Stimulated activated CD8-positive, alpha-beta memory T cell treated with anti-CD3 and anti-CD28 coated beads, Interleukin-2, amount 100 ng/mL, for 48 hours (primary cell): ENCODE measurements at regions not wholly inside any gene's neighbourhood (a gene's known extent, or its start where the extent isn't known, plus 50 kb on each side); places are given as distances from the start of the nearest gene placed in this dataset.
"Not testable (repeated sequence)": the region's sequence is repeated elsewhere in the genome, so short reads cannot be mapped to it uniquely, and the experiment has no call there.

ENCODE experiments used
- DNase-seq, 2 donors: peaks; one replicate each; pipeline ENCODE4 v3.0.0-alpha.2; 2020; ENCODE audit warnings: low read depth in 2 of 2

DNA sequence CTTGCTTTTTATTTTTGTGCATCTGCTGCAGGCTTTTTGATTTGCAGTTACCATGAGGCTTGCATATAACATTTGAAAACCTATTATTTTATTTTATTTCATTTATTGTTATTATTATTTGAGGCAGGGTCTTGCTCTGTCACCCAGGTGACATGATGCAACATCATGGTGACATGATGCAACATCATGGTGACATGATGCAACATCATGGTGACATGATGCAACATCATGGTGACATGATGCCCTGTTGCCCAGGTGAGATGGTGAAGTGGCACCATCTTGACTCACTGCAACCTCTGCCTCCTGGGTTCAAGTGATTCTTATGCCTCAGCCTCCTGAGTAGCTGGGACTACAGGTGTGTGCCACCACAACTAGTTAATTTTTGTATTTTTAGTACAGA, 244.5 kb upstream of the CTBP2 start:
- not testable (repeated sequence) for DNase-seq

DNA sequence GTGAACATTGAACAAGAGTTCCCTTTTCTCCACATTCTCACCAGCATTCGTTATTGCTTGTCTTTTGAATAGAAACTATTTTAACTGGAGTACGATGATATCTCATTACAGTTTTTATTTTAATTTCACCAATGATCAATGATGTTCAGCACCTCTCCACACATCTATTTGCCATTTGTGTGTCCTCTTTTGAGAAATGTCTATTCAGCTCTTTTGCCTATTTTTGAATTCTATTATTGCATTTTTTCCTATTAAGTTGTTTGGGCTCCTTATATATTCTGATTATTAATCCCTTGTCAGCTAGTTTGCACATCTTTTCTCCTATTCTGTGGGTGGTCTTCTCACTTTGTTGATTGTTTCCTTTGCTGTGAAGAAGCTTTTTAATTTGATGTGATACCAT, 241.1 kb upstream of the CTBP2 start:
- no peak for DNase-seq

DNA sequence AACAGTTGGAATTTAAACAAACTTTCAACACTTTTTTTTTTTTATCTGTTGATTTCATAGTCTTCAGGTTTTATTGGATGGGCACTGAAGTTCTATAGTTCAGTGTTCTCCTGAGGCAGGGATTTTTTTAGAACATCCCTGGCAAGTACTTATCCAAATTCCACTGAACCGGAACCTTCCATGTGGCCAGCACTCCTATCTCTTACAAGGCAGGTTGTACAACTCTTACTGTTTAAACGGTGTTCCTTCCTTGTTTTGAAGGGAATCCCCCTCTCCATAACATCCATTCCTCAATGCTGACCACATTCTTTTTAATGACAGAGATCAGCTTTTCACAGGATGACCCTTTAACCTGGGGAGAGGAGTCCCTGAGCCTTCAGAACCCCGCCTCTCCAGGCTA, 238.9 kb upstream of the CTBP2 start:
- DNase-seq = no peak

DNA sequence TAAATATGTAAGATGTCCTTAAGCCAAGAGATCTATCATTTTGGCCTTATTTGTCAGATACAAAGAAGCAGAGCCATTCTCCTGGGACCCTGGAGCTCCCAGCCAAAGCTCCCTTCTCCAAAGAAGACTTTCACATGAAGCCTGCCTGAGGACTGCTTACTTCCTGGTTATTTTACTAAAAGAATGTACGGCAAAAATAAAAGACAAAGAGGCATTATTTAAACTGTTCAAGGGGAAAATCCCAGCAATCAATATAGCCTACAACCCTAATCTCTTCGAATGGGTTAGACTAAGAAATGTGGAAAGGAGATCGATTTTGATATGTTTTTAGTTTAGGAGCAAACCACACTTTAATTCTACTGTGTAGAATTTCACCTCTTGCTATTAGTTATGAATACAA, 237.9 kb upstream of the CTBP2 start:
- DNase-seq = no peak

DNA sequence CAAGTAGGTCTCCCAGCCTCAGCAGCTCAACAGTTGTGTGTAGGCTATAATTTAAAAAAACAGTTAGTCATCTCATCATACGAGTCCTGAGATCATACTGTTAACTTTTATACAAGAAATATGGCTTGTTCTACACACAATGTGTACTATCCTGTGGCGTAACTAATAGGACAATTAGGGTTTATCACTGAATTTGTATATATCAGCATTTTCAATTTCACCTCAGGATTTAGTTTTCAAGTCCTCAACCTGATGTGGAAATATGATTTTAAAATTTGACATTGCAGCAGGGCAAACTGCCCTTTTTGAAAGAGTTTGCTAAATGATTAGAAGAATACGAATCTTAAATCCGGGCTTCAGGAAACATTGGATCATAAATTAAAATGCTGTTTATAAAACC, 237.2 kb upstream of the CTBP2 start:
- no peak for DNase-seq

DNA sequence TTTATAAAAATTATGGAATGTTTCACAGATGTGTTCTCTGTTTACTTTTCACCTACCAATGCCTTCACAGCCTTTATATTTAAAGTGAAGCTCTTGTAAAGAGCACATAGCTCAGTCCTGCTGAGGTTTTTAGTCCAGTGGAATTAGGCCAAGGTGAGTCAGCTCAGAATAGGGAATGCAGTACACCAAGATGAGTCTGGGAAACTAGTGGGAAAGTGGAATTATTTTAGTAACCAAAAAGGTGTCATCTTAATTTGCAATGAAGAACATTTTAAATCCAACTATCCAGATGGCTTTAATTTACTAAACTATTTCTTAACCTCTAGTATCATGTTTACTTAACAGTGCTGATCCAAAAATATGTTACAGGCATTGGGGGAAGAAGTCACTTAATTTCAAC, 236.3 kb upstream of the CTBP2 start:
- DNase-seq = no peak

DNA sequence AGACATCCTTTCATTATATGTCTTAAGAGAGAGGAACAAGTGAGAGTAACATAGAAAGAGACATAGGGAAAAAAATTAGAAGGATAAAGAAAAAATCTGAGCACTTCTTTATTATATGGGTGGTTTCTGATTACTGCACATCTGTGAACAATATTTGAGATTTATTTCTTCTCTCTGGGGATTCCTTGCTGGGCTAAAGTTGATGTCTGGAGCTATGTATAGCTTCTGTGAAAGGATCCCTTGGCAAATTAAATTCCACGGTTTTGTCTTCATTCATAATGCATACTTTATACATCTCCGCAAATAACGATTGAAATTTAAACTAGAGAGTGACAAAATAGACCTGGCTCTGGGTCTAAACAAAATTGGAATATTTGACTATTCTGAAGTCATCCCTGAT, 232.2 kb upstream of the CTBP2 start:
- no peak for DNase-seq

DNA sequence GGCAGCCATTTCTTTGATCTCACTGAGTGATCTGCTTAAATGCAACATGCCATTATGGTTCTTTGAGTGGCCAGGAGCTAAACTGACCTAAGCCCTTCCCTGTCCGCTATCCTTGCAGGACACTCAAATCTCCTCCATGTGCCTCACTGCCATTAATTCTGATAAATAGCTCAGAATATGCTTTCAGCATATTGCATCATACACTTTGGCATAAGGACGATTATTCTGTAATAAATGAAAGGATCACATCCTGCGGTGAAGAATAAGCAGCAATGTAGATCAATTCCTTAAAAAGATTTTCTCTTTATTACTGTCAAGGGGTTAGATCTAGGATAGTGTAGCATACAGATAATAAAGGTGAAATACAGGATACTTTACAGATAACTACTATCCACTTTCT, 231.8 kb upstream of the CTBP2 start:
- no peak for DNase-seq

DNA sequence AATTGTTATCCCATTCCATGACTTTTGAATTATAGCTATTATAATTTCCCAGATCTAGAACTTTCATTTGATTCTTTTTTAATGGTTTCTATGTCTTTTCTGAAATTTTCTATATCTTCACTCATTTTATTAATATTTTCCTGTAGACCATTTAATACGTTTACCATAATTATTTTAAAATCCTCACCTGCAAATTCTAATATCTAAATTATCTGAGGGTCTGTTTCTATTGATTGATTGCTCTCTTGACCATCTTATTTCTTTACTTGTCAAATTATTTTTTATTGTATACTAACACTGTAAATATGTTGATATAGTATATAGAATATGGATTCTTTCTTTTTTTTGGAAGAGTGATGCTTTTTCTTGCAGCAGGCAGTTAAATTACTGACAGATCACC, 229.3 kb upstream of the CTBP2 start:
- no peak for DNase-seq

DNA sequence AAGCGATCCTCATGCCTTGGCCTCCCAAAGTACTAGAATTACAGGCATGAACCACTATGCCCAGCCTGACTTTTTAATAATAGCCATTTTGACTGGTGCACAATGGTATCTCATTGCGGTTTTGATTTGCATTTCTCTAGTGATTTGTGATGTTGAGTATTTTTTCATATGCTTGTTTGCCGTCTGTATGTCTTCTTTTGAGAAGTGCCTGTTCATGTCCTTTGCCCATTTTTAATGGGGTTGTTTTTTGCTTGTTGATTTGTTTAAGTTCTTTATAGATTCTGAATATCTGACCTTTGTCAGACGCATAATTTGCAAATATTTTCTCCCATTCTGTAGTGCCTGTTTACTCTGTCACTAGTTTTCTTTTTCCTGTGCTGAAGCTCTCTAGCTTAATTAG, 219.2 kb upstream of the CTBP2 start:
- no peak for DNase-seq

DNA sequence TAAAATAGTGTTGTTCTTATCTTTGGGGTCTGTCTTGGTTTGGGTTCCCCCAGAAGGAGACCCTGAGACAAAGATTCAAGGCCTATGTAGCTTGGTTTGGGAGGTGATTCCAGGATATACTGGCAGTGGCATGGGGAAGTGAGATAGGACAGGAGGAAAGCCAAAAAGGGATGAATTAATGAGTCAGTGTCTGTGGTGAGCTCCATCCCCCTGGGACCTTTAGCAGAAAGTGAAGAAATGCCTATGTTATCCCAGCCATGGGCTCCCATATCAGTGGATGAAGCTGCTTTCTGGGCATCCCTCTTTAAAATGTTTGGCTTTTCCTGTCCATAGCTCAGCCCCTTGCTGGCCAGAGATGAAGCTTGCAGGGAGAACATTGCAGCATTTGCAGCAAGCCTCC, 217.0 kb upstream of the CTBP2 start:
- DNase-seq = no peak

DNA sequence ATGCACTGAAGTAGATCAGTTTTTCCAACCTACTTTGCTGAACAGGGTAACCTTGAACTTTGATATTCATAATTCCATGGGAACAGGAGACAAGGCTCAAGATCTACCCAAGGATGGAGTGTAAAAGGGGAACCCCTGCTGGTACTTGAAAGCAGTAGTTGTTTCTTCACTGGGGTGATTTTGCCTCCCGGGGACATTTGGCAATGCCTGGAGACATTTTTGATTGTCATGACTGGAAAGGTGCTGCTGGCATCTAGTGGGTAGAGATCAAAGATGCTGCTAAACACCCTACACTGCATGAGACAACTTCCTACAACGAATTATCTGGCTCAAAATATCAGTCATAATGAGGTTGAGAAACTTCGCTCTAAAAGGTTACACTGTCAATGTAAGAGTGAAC, 214.8 kb upstream of the CTBP2 start:
- DNase-seq = no peak

DNA sequence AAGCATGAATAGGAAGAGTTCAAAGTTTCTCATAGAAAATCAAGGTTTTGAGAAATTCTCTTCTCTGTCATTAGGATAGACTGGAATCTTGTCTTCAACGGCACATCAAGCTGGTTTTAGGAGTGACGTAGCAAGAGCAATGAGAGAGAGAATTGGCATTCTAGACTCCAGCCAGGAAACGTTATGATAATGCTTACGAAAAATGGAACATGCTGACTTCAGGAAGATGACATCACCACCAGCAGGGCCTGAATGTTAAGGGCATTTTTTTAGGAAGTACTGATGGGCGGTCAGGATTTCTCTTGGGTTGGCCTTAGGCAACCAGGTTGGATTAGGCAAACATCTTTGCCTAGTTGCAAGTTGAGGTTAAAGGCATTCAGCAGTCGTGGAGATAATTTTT, 213.2 kb upstream of the CTBP2 start:
- no peak for DNase-seq

DNA sequence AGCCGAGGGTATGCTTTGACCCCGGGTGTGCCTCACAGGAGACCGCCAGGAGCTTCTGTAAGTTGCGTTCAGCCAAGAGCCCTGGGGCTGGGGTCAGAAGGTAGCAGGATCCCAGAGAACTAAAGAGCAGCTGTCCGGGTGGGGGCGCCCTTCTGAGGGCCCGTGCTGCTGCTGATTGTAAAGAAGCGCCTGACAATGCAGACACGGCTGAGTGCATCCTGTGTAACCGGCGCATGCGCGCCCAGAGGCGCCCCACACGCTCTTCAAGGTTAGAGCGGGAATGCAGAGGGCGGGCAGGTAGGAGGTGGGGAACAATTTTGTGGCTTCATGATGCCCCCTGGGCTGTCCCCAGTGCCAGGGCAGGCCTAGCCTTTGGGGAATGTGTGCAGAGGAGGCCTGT, 210.2 kb upstream of the CTBP2 start:
- no peak for DNase-seq

DNA sequence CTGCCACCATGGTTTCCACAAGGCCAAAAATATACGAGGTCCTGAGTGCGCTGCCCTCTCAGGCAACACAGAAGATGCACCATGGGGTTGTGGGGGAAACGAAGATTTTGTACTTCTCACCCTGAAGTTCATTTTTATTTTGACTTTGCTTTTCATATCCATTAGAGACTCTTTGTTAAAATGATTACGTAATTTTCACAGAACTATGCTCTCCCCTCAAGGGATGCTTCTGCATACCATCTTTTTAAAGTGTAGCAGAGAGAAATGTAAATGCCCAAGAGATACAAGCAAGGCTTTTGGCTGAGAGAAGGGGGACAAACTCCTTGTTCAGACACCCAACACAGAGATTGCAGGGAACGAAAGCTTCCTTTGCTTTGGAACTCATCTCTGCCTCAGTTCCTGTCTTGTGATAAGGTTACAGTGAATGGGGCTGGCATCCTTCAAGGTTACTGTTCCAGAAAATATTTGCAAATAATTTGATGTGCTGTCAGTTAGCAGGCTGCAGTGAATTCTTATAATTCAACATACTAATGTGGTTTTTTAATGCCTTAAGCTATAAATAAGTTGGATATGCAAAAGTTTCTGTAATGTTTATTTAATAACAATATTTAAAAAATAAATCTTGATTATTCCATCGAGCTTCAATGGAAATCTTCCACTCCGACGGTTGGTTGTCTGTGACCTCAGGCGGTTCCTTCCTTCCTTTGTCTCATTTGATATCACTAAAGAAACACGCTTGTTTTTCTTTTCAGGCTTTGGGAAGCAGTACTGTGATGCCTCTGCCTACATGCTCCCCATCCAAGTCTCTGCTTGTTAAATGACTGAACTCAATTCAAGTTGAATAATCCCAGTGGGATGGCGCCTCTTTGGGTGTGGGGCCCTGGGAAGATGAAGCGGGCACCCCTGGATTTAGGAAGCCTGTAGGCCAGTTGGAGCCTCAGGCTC, 209.3 kb upstream of the CTBP2 start:
- DNase-seq = no peak

DNA sequence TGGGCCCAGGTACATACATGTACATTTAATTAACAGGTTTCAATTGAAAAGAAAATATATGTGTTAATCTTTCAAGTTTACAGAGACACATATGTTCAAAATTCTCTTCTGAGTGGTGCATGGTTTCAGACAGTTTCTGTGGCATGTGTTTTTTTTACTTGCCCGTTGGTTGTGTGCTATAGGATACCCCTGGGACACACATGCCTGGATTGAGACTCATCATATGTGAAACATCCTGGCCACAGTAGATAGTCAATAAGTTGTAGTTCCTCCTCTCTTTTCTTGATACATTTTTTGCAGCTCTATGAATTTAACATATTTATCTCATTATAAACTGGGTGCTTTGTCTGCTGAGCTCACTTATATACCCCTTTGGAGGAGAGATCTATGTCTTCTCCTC, 207.8 kb upstream of the CTBP2 start:
- no peak for DNase-seq

DNA sequence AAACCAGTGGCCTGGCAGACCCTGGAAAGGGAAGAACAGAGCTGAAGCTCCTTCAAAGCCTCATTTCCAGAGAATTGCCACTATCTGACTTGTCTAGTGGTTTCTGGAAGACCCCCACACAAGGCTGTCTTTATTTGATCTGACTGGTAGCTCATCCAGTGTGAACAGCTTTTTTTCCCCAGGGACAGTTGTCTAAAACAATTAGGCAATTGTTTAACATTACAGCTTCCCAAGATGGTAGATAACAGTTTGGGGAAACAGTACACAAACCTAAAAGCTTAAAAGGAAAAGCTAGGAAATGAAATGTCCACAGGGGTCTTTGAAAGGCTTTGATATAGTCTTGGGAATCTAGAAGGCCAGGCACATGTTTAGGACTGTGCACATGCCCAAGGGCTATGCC, 203.4 kb upstream of the CTBP2 start:
- no peak for DNase-seq

DNA sequence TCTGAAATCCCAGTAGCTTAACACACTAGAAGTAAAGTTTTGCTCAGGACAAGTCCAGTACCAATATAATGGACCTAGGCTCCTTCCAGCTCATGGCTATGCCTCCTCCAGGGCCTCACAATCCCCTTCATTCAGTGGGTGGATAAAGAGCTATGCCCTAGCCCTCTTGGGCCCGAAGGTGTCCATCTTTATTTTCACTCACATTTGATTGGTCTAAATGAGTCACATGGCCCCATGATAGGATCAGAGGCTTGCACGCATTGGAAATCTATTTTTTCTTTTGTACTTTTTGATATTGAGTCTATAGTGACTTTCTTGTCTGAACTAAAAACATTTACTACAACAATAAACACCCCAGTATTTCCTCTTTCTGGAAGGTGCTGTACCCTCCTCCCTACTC, 202.6 kb upstream of the CTBP2 start:
- DNase-seq = no peak

DNA sequence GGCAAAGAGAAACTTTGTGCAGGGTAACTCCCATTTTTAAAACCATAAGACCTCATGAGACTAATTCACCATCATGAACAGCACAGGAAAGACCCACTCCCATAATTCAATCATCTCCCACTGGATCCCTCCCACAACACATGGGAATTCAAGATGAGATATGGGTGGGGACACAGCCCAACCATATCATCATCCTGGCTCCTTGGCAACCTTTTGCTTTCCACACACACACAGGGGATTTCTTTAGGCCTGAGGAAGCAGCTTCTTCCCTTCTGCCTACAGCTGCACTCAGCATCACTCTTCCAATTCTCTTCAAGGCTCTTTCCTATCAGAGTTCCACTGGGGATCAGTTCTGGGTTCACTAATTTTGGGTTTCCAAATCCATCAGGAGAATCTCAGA, 199.0 kb upstream of the CTBP2 start:
- no peak for DNase-seq

DNA sequence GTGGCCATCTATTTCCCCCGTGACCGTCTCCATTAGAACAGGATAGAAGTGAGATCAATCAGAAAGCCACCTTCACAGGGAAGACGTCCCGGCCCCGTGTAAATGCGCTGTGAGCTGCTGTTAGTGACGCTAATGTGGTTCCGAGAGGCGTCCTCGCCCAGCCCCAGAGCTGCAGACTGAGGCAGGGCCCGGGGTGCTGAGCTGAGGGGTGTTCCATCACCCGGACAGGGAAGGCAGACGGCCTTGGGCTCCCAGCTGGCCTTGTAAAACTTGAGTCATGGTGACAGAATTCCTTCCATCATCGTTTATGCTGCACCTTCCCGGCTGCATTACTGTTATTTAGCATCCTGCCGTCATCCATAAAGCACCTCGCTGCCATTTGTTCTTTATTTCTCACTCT, 195.3 kb upstream of the CTBP2 start:
- DNase-seq = no peak

DNA sequence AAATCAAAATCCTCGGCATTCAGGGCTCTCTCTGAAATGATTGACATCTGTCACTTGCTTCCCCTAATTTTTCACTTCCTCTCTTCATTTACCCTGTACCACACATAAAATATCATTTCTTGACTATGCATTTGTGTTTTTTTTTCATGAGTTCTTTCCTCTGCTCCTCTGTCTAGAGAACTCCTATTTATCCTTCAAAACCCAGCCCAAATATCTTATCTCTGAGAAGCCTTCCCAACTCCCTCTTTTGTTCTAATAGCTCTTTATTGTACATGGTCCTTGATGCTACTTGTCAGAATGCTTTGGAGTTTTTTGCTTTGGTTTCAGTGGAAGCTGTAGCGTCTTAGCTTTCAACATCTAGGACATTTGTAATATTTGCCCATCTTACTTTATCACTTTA, 190.2 kb upstream of the CTBP2 start:
- DNase-seq = no peak

DNA sequence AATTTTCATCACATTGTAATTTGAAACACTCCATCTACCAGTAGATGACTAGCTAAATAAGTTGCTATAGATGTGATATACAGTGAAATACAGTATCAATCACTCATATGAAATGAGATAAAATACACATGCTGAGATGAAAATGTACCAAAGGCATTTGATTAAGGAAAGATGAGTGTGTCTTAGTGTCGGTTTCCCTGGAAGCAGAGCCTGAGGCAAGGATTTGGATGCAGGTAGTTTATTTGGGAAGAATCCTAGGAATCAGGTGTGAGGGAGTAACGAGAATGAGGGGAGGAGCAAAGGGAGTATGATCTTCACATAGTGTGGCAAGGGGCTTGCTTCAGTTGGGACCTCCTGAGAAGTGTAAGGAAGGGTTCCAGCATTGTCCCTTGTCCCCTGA, 188.2 kb upstream of the CTBP2 start:
- no peak for DNase-seq

DNA sequence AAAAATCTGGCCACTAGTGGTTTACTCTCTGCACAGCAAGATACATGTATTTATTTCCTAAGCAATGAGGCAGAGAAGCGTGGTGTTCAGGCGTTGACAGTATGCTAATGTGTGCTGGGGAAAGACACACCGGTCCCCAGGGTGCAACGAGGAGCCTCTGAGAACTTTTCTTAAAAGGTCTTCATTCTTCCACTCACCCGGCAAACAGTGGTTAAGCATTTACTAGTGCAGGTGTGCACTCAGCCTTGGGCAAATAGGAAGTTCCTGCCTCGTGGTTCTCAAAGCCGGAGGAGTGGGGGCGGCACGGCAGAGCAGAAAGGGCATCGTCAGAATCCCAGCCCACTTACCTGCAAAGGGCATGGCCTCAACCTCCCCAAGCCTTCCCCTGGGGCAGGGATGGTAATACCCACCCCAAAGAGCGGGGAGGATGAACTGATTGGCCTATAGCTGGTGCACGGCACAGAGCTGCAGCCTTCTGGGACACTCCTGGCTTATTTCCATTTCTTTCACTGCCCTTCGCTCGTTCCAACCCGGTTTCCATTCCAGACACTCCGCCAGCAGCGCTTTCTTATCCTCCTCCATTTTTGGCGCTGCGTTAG, 184.3 kb upstream of the CTBP2 start:
- no peak for DNase-seq

DNA sequence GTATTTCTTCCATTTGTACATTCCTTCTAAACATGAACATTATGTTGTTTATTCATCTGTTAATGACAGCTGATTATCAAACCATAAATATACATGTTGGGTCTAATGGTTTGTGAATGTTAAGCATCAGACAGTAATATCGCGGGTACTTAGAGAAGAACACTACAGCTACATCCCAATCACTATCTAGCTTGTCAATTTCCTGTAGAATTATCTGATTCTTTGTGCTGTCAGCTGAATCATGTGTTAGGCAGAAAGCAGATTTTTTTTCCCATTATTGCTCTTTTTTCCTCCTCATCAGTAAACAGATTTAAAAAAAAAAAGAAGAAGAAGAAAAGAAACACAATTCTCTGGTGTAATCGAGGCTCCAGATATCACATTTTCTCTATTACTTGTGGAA, 183.6 kb upstream of the CTBP2 start:
- no peak for DNase-seq
